GM12878 (cell line): ENCODE measurements at regions not wholly inside any gene's neighbourhood (a gene's known extent, or its start where the extent isn't known, plus 50 kb on each side); places are given as distances from the start of the nearest gene placed in this dataset.

Experiments used
- ATAC-seq: fragments of 200-7000 bp; cut with Tn5 transposase; 3 replicates; pipeline ENCODE4 v1.9.1; 2020; ENCODE audit warnings: mild to moderate bottlenecking, moderate library complexity
- BruUV-seq: library from RNA; stranded (reverse); fragments of 400-500 nt; replicated peaks from 2 replicates; lab custom pipeline; 2021; lab: Mats Ljungman, UMichigan
- CTCF ChIA-PET: fragments of 300-600 bp; sonication (Branson Sonifier 250); formaldehyde crosslinking; extraction: SDS; loops from one replicate; lab custom pipeline; 2021; ENCODE audit warnings: inconsistent platforms; lab: Yijun Ruan, JAX
- POLR2A ChIA-PET: fragments of 350-600 bp; formaldehyde crosslinking; extraction: SDS; loops from one replicate; lab custom pipeline; 2021; ENCODE audit warnings: inconsistent platforms; lab: Charles Lee
- RAD21 ChIA-PET: fragments of 300-600 bp; sonication (Branson Sonifier 250); formaldehyde crosslinking; loops from one replicate; lab custom pipeline; 2023; ENCODE audit warnings: antibody characterized with exemption; ENCODE audit not compliant: unreplicated experiment; lab: Charles Lee
- SMC1A ChIA-PET: fragments of 300-600 bp; sonication (Branson Sonifier 250); formaldehyde crosslinking; loops from one replicate; lab custom pipeline; 2023; ENCODE audit not compliant: unreplicated experiment, uncharacterized antibody; lab: Charles Lee
- DNase-seq: peaks from one replicate; pipeline ENCODE4 v3.0.0-alpha.2; 2011; ENCODE audit warnings: low read depth, low spot score
- FAIRE-seq: peaks from 3 replicates; lab custom pipeline; 2011; peaks lifted over from hg19 to GRCh38; lab: Jason Lieb, UNC
- H2AFZ ChIP-seq: 2 replicates; pipeline ENCODE4 v1.6.0; 2011; ENCODE audit warnings: low read depth, low read length, control low read depth; ENCODE audit not compliant: control insufficient read depth
- H3K27ac ChIP-seq: 2 replicates; pipeline ENCODE4 v1.5.1; 2011; ENCODE audit warnings: control low read depth; ENCODE audit not compliant: control insufficient read depth, insufficient read depth
- H3K27me3 ChIP-seq, 2 experiments: replicated peaks in 1 of 2; 2 replicates each; pipeline versions ENCODE4 v1.6.0 to v1.6.1; 2011; ENCODE audit warnings: low read length in 1 of 2; ENCODE audit not compliant: control insufficient read depth in 2 of 2, insufficient read depth in 2 of 2
- H3K36me3 ChIP-seq, 2 experiments: 2 replicates each; pipeline ENCODE4 v1.5.1; 2011; ENCODE audit warnings: low read length in 1 of 2; ENCODE audit not compliant: control insufficient read depth in 2 of 2, insufficient read depth in 2 of 2
- H3K4me1 ChIP-seq: 2 replicates; pipeline ENCODE4 v1.6.1; 2011; ENCODE audit warnings: mild to moderate bottlenecking, low read length, moderate library complexity, mixed read lengths; ENCODE audit not compliant: control insufficient read depth, insufficient read depth
- H3K4me2 ChIP-seq: 2 replicates; pipeline ENCODE4 v1.6.0; 2011; ENCODE audit warnings: control low read depth; ENCODE audit not compliant: control insufficient read depth, insufficient read depth
- H3K4me3 ChIP-seq: fragments of 200-600 bp; sonication (generic); 2 replicates; pipeline ENCODE4 v1.5.1; 2016
- H3K79me2 ChIP-seq: 2 replicates; pipeline ENCODE4 v1.6.0; 2011; ENCODE audit warnings: low read length; ENCODE audit not compliant: control insufficient read depth, insufficient read depth
- H3K9ac ChIP-seq: 2 replicates; pipeline ENCODE4 v1.8.0; 2011; ENCODE audit warnings: low read length, control low read depth, mixed read lengths; ENCODE audit not compliant: control insufficient read depth, insufficient read depth
- H3K9me3 ChIP-seq: replicated peaks from 3 replicates; pipeline ENCODE4 v1.5.1; 2011; ENCODE audit warnings: mild to moderate bottlenecking, low read length; ENCODE audit not compliant: control insufficient read depth, insufficient read depth
- H4K20me1 ChIP-seq: 2 replicates; pipeline ENCODE4 v1.6.0; 2011; ENCODE audit not compliant: control insufficient read depth, insufficient read depth
- GATAD2B ChIP-seq: fragments of 450-650 bp; conservative IDR thresholded peaks from 2 replicates; pipeline ENCODE4 v1.6.1; 2017; ENCODE audit warnings: low read depth, mild to moderate bottlenecking, moderate library complexity
- IKZF1 ChIP-seq: fragments of 450-650 bp; conservative IDR thresholded peaks from 2 replicates; pipeline ENCODE4 v1.6.1; 2017; ENCODE audit warnings: antibody characterized with exemption, mild to moderate bottlenecking
- JUNB ChIP-seq: IDR thresholded peaks from 2 replicates; pipeline ENCODE4 v1.6.1; 2016; ENCODE audit warnings: antibody characterized with exemption, mild to moderate bottlenecking
- NR2F1 ChIP-seq: fragments of 450-650 bp; conservative IDR thresholded peaks from 2 replicates; pipeline ENCODE4 v1.6.1; 2017; ENCODE audit warnings: mild to moderate bottlenecking
- PAX5 ChIP-seq: IDR thresholded peaks from 2 replicates; pipeline ENCODE4 v1.6.1; 2011; ENCODE audit warnings: low read depth, low read length, borderline replicate concordance
- PML ChIP-seq: IDR thresholded peaks from 2 replicates; pipeline ENCODE4 v1.6.1; 2012; ENCODE audit warnings: low read length, inconsistent platforms
- RB1 ChIP-seq: fragments of 450-650 bp; formaldehyde crosslinking; IDR thresholded peaks from 2 replicates; pipeline ENCODE4 v1.6.1; 2017; ENCODE audit warnings: mild to moderate bottlenecking, borderline replicate concordance
- RBBP5 ChIP-seq: fragments of 200-600 bp; sonication (generic); conservative IDR thresholded peaks from 2 replicates; pipeline ENCODE4 v1.6.1; 2016
- RUNX3 ChIP-seq: IDR thresholded peaks from 2 replicates; pipeline ENCODE4 v1.6.1; 2012; ENCODE audit warnings: low read length, inconsistent platforms
- SMAD1 ChIP-seq: fragments of 450-650 bp; IDR thresholded peaks from 2 replicates; pipeline ENCODE4 v1.6.1; 2018; ENCODE audit warnings: mild to moderate bottlenecking, low read depth; ENCODE audit not compliant: partially characterized antibody
- SPI1 ChIP-seq: IDR thresholded peaks from 2 replicates; pipeline ENCODE4 v1.6.1; 2011; ENCODE audit warnings: low read depth, mild to moderate bottlenecking, low read length, moderate library complexity, borderline replicate concordance; ENCODE audit not compliant: insufficient read depth
- SREBF1 ChIP-seq: IDR thresholded peaks from 2 replicates; pipeline ENCODE4 v1.6.1; 2012; ENCODE audit warnings: mild to moderate bottlenecking, low read length
- TAF1 ChIP-seq: IDR thresholded peaks from 2 replicates; pipeline ENCODE4 v1.6.1; 2011; ENCODE audit warnings: mild to moderate bottlenecking, low read depth, low read length, borderline replicate concordance
- TCF3 ChIP-seq: IDR thresholded peaks from 2 replicates; pipeline ENCODE4 v1.6.1; 2012; ENCODE audit warnings: low read depth, mild to moderate bottlenecking, low read length, borderline replicate concordance; ENCODE audit not compliant: insufficient read depth
- WGBS: methylation state at CpG from one replicate; pipeline ENCODE4 v1.1.6; 2016; ENCODE audit warnings: low lambda C conversion rate; ENCODE audit not compliant: insufficient replicate concordance, insufficient coverage; ENCODE audit errors: missing lambda C conversion rate; 5-methylcytosine and 5-hydroxymethylcytosine counted together
- in situ Hi-C: fragments of 300-500 bp; cut with MboI; formaldehyde crosslinking; loops from 9 replicates; pipeline ENCODE4 v1.14.3; 2018; ENCODE audit warnings: mixed read lengths
- intact Hi-C: fragments of 100-400 bp; cut with micrococcal nuclease; formaldehyde crosslinking; loops from one replicate; pipeline ENCODE4 v1.14.2; 2022; ENCODE audit not compliant: unreplicated experiment

DNA sequence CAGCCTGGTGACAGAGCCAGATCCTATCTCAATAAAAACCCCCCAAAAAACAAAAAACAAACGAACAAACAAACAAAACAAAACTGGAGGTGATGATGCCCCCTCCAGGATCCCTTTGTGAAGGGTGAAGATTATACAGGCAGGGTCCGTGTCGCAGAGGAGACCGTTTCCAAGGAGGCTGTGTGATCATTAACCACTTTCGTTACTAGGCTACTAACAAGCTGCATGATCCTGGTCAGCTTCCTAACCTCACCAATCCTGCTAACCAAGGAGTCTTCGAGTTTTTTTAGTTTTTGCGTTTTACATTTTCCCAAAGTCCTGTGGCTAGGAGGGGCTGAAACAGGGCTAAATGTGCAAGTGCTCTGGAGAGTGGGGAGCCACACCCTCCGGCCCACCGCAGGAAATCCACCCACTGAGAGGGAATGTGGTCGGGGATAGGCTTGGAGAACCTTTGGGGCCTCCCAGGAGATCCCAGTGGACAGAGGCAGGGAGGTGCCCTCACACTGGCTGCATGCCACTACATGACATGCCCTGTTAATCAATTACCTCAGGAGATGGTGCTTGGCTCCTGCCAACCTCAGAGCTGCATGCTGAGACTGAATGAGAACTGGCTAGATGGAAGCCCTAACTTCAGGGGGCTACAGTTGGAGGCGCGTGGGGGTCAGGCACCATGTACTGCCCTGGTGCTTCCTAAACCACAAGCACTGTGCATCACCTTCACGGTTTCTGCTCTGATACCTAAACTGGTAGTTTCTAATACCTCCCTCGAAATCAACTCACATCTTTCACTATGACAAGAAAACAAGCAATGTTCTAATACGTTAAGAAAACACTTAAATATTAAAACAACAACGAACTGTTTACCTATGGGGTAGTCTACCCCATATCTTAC lies 67.5 kb upstream of the RGPD5 start:
- intact Hi-C loops: no loop called here
- POLR2A ChIA-PET: no interaction called here
- FAIRE-seq (no peak), DNase-seq (no peak), ATAC-seq (peak; percentile 87)
- H4K20me1 ChIP-seq: no peaks in the 10 kb centered on the region
- in situ Hi-C loops: no loop called here
- H3K36me3 ChIP-seq: no peaks in the 10 kb centered on the region
- H3K9ac ChIP-seq: no peak overlapping the region
- H3K9me3 ChIP-seq: peaks cover 6% of the 10 kb centered on the region; the same call in 2 of the 3 replicates
- peaks cover 9% of the 10 kb centered on the region for H3K4me1 ChIP-seq
- WGBS: 33% methylated on average over 16 of the region's 16 CpGs
- no TSS peak for BruUV-seq
- RAD21 ChIA-PET: no interaction called here
- no peaks in the 10 kb centered on the region for H3K79me2 ChIP-seq
- no peak for TF ChIP-seq SPI1
- no peak for TF ChIP-seq RB1
- 0 out of 2 replicates have a peak, but pooled peaks have one; percentile 15 for TF ChIP-seq IKZF1
- no peak for TF ChIP-seq GATAD2B
- no peak for TF ChIP-seq PML
- TF ChIP-seq TAF1: no peak
- TF ChIP-seq TCF3: no peak
- peak; percentile 69 for TF ChIP-seq RUNX3
- no peak for TF ChIP-seq RBBP5
- no peak for TF ChIP-seq SREBF1
- TF ChIP-seq SMAD1: no peak
- TF ChIP-seq NR2F1: no peak
- no peak for TF ChIP-seq PAX5
- peak; percentile 37; the same call in 1 of the 2 replicates for TF ChIP-seq JUNB
- SMC1A ChIA-PET: interaction anchor here (1.0 kb wide), 1 partner anchor 180 kb away, joined by 3 read pairs; no protein-coding TSS in a partner anchor
- no peaks in the 10 kb centered on the region for H3K27me3 ChIP-seq
- no peak overlapping the region for H2AFZ ChIP-seq
- no peak overlapping the region for H3K4me3 ChIP-seq
- CTCF ChIA-PET: no interaction called here
- no peak overlapping the region for H3K4me2 ChIP-seq
- no peak overlapping the region for H3K27ac ChIP-seq
